Erythroblast (primary cell): ENCODE measurements at regions not wholly inside any gene's neighbourhood (a gene's known extent, or its start where the extent isn't known, plus 50 kb on each side); places are given as distances from the start of the nearest gene placed in this dataset.

Experiments
- GATA1 ChIP-seq: IDR thresholded peaks from 2 replicates; pipeline ENCODE4 v1.6.1; 2011; ENCODE audit warnings: low read depth, mild to moderate bottlenecking, control low read depth, low read length, moderate library complexity
- POLR2A ChIP-seq: IDR thresholded peaks from 2 replicates; pipeline ENCODE4 v1.6.1; 2011; ENCODE audit warnings: mild to moderate bottlenecking, low read length

GRCh38 chr3:112751564-112752512, 94.8 kb downstream of the CD200R1L start:
- TF ChIP-seq POLR2A (no peak), GATA1 (no peak)
